ENCODE measurements at regions not wholly inside any gene's neighbourhood (a gene's known extent, or its start where the extent isn't known, plus 50 kb on each side); places are given as distances from the start of the nearest gene placed in this dataset.
"Not testable (repeated sequence)": the region's sequence is repeated elsewhere in the genome, so short reads cannot be mapped to it uniquely, and the experiment has no call there.

GRCh38 chr4:175330652-175331051 is 412.5 kb downstream of the ADAM29 start:
- Histone ChIP-seq H3K27ac (no peak overlapping the region), H3K4me1 (no peaks in the 10 kb centered on the region), H3K9me3 (no peaks in the 10 kb centered on the region), H3K4me3 (no peak overlapping the region), H3K36me3 (no peaks in the 10 kb centered on the region), H3K27me3 (no peaks in the 10 kb centered on the region)
- 82 to 90% methylated on average over 2 of the region's 2 CpGs for WGBS, 2 donors
- no peak for DNase-seq (ENCODE audit: low spot score in 2 of 2)
- no peak for TF ChIP-seq CTCF (IDR thresholded peaks at IDR 0.05)
- TF ChIP-seq POLR2A (IDR thresholded peaks at IDR 0.05): no peak
- no peak for TF ChIP-seq EP300 (IDR thresholded peaks at IDR 0.05)

GRCh38 chr4:175335331-175335730 is 417.2 kb downstream of the ADAM29 start:
- Histone ChIP-seq H3K4me1 (no peaks in the 10 kb centered on the region), H3K27me3 (no peaks in the 10 kb centered on the region), H3K36me3 (no peaks in the 10 kb centered on the region), H3K9me3 (no peaks in the 10 kb centered on the region), H3K4me3 (no peak overlapping the region), H3K27ac (no peak overlapping the region)
- TF ChIP-seq CTCF (IDR thresholded peaks at IDR 0.05): no peak
- no peak for TF ChIP-seq EP300 (IDR thresholded peaks at IDR 0.05)
- TF ChIP-seq POLR2A (IDR thresholded peaks at IDR 0.05): no peak
- DNase-seq (ENCODE audit: low spot score in 2 of 2): no peak

GRCh38 chr4:175336570-175336969 is 418.4 kb downstream of the ADAM29 start:
- not testable (repeated sequence) for H3K27me3 ChIP-seq; H3K4me1 ChIP-seq; H3K36me3 ChIP-seq; H3K9me3 ChIP-seq; H3K4me3 ChIP-seq; DNase-seq (ENCODE audit: low spot score in 2 of 2); H3K27ac ChIP-seq
- 94 to 97% methylated on average over 5 of the region's 5 CpGs for WGBS, 2 donors

GRCh38 chr4:175339100-175339707 is 421.0 kb downstream of the ADAM29 start:
- Histone ChIP-seq H3K36me3 (no peaks in the 10 kb centered on the region), H3K9me3 (peaks cover 0 to 12% (median 0%) of the 10 kb centered on the region in 4 donors), H3K27ac (no peak overlapping the region), H3K27me3 (no peaks in the 10 kb centered on the region), H3K4me1 (no peaks in the 10 kb centered on the region), H3K4me3 (no peak overlapping the region)
- TF ChIP-seq CTCF (IDR thresholded peaks at IDR 0.05): no peak
- TF ChIP-seq POLR2A (IDR thresholded peaks at IDR 0.05): no peak
- no peak for TF ChIP-seq EP300 (IDR thresholded peaks at IDR 0.05)
- no peak for DNase-seq (ENCODE audit: low spot score in 2 of 2)
- WGBS, 2 donors: 75 to 86% methylated on average over 1 of the region's 1 CpG

- TF ChIP-seq POLR2A (IDR thresholded peaks at IDR 0.05) (no peak), EP300 (IDR thresholded peaks at IDR 0.05) (no peak)
- no peaks in the 10 kb centered on the region for H3K27me3 ChIP-seq
- no peaks in the 10 kb centered on the region for H3K36me3 ChIP-seq
- no peak overlapping the region for H3K27ac ChIP-seq
- no peak overlapping the region for H3K4me3 ChIP-seq
- H3K9me3 ChIP-seq: peaks cover 0 to 17% (median 0%) of the 10 kb centered on the region in 4 donors
- WGBS, 2 donors: 65 to 71% methylated on average over 2 of the region's 2 CpGs
- no peak for DNase-seq (ENCODE audit: low spot score in 2 of 2)
- H3K4me1 ChIP-seq: no peaks in the 10 kb centered on the region
These were observed 423.1 kb downstream of the ADAM29 start for GRCh38 chr4:175341203-175341755.

GRCh38 chr4:175346376-175346775 is 428.2 kb downstream of the ADAM29 start:
- H3K27me3 ChIP-seq: no peaks in the 10 kb centered on the region
- no peaks in the 10 kb centered on the region for H3K36me3 ChIP-seq
- peaks cover 0 to 17% (median 0%) of the 10 kb centered on the region in 4 donors for H3K9me3 ChIP-seq
- 88% methylated on average over 2 of the region's 2 CpGs for WGBS, 2 donors
- H3K4me1 ChIP-seq: no peaks in the 10 kb centered on the region
- no peak for TF ChIP-seq CTCF (IDR thresholded peaks at IDR 0.05)
- no peak for TF ChIP-seq POLR2A (IDR thresholded peaks at IDR 0.05)
- TF ChIP-seq EP300 (IDR thresholded peaks at IDR 0.05): no peak
- DNase-seq (ENCODE audit: low spot score in 2 of 2): no peak
- H3K4me3 ChIP-seq: no peak overlapping the region
- no peak overlapping the region for H3K27ac ChIP-seq

Measured in tibial nerve (tissue), 4 donors.